GM21528 (cell line): ENCODE measurements at regions not wholly inside any gene's neighbourhood (a gene's known extent, or its start where the extent isn't known, plus 50 kb on each side); places are given as distances from the start of the nearest gene placed in this dataset.
A peak's percentile ranks its signal among the peaks of the same experiment; 100 is the strongest.

Source experiments
- ATAC-seq: cut with Tn5 transposase; IDR thresholded peaks from one replicate; pipeline ENCODE4 v1.9.1; 2021; ENCODE audit warnings: mild to moderate bottlenecking, moderate library complexity; ENCODE audit not compliant: unreplicated experiment, low FRiP score

- no peak for ATAC-seq
Measured at GRCh38 chr1:221907166-221907932, 165.5 kb upstream of the DUSP10 start.

DNA sequence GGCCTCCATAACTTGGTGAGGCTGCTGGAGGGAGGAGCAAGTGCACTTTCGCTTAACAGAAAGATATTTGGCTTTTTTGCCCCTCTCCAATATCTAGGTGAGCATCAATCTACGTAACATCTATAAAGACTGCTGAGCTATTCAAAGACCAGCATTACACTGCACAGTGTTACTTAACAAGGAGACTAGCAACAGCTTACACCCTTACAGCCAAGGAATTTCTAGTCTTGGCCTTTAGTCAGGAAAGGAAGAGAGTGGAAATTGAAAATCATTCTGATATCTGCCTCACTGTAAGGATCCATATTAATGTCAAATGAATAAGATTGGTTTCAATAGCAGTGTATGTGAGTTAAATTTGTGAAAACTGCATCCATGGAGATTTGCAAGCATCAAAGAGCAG, 163.9 kb upstream of the DUSP10 start:
- ATAC-seq = no peak

DNA sequence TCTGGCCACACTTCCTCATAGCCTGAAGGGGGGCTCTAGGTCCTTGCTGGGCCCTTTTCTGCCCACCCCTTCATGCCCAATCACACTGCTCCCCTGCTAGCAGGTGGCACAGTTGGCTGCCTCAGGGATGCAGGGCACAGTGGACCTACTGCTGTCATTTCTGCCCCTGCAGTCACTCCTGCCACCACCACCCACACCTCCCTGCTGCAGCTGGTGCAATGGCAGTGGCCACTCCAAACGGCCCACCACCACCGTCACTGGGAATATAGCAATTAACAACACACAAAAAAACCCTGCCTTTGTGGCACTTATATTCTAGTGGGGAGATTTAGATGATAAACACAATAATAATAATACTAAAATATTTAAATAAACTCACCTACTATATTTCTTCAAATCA, 162.4 kb upstream of the DUSP10 start:
- no peak for ATAC-seq

- no peak for ATAC-seq
Measured at GRCh38 chr1:221903594-221903993, 161.7 kb upstream of the DUSP10 start.

DNA sequence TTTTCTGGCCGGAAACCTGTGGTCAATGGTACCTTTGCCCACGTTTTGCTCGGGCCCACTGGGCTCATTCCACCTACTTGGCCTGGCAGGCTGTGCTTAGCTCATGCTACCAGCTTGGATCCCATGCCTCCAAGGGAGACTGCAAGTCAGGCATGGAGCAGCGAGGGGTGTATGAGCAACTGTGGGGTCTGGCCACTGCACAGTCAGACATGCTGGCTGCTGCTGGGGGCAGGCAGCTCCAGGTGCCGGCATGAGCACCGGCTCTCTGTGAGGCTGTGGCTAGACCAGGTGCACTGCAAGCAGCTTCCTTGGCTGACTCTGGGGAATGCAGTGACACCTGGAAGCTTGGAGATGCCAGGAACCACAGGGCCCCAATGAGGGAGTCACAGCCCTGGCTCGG, 161.1 kb upstream of the DUSP10 start:
- ATAC-seq = no peak

DNA sequence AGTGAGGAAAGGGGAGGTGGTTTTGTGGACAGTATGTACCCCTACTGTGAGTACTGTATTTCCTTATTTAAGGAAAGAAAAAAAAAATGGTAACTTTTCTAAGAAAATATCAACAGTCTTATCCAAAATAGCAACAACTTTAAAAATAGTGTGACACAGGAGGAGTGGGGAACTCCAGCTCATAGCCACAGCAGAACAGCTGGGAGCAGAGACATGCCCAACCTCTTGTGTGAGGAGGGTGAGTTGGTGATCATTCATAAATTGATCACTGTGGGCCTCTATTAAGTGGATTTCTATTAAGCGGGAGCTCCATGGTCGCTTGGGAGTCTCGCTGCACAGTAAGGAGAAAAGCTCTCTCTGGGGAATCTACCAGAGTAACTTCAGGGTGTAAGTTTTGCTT, 158.8 kb upstream of the DUSP10 start:
- no peak for ATAC-seq

- no peak for ATAC-seq
Measured at GRCh38 chr1:221897321-221897721, 155.4 kb upstream of the DUSP10 start.

DNA sequence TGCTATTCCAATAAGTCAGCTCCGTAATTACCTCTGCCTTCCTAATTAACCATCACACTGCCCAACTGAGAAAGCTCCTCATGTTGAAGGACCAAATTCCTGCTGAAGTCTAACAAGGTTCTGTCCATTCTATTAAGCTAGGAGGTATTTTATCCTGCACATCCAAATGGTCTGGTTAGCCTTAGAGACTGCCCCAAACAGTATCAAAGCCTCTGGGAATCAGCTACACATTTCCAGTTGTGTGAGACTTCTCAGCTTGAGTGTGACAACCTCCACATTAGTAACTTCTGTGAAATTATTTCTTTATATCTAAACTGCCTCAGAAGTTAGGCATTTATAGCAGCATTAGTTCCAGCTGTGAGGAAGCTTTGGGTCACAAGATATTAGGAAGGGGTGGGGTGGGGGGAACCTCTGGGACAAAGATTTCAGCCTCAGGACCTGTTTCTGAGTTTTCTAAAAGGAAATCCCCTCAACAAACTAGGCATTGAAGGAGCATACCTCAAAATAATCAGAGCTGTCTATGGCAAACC, 150.5 kb upstream of the DUSP10 start:
- ATAC-seq = no peak

DNA sequence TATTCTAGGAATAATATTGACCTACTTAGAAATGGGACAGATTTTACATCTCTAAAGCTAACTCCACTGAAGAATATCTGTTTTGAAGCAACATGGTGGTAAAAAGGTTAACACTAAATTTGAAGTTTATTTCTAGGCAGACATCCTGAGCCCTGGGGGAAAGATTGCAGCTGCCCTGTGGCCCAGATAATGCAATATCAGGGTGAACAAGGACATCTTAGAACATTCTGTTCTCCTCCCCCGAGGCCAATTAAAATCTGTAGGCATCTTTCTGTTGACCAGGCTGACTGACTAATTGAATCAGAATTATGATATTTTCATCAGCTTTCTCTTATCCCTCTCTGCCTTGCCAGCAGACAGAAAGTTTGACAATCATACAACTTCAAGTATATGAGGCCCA, 149.8 kb upstream of the DUSP10 start:
- ATAC-seq = no peak

GRCh38 chr1:221888801-221889200, 146.9 kb upstream of the DUSP10 start:
- no peak for ATAC-seq

DNA sequence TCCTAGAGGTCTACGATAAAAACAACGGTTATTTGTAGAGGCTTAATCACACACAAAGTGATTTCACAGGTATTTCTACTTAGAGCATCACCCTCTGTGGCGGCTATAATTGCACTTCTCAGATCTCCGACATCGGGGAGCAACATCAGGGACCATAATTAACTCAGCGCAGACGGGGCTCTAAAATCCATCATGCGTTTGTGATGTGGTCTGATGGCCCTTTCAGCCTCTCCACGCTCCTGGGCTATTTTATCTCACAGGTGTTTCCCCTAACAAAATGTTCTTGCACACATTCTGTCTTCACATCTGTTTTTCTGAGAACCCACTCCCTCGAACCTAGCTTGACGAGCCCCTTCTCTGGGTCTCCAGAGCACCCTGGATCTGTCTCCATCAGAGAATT, 146.3 kb upstream of the DUSP10 start:
- ATAC-seq = no peak

DNA sequence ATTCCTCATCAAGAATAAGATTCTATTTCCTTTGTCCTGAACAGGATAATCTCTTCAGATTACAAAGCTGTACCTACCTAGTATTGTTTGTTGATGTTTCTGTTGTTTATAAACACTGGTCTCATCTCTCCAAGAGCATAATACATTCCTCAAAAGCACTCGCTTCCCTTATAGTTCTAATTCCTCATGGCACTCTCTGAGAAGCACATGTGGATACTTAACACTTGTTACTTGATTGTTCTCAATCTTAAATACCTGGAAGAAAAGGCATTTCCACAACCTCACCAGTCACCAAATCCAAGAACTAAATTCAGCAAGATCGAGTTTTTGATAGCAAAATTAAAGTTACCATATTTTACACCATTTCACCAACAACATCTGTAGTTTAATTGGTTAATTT, 145.9 kb upstream of the DUSP10 start:
- no peak for ATAC-seq

DNA sequence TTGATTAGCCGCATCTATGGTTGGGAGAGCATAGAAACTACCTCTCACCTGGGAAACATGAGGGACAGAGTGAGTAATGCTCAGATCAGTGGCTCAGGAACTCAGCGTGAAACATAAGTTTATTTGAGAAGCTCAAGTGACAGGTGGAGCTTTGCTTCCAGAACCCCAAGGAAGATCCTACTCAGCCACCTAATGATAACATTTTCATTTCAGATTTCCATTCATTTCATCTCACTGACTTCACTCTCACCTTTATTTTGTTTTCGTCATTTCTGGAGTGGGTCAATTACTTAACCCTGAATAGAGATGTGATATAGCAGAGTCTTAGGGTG, 145.5 kb upstream of the DUSP10 start:
- no peak for ATAC-seq

- no peak for ATAC-seq
Measured at GRCh38 chr1:221886743-221887414, 145.0 kb upstream of the DUSP10 start.

DNA sequence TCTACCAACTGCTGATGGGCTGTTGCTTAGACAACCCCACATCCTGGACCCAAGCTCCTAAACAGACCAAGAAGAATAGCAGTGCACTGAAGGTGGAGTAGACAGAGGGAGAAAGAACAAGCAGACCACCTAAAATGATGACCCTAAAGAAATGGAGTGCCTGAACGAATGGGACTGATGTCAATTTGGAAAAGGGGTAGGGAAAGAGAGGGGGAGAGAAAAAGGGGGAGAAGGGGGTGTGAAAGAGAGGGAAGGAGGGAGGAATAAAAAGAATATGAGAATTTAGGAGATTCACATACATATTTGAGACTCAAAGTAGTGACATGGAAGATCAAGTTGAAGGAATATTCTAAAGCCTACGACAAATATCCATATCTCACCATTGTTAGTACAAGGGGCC, 144.4 kb upstream of the DUSP10 start:
- no peak for ATAC-seq

- ATAC-seq = no peak
Measured at GRCh38 chr1:221884821-221885220, 142.9 kb upstream of the DUSP10 start.

DNA sequence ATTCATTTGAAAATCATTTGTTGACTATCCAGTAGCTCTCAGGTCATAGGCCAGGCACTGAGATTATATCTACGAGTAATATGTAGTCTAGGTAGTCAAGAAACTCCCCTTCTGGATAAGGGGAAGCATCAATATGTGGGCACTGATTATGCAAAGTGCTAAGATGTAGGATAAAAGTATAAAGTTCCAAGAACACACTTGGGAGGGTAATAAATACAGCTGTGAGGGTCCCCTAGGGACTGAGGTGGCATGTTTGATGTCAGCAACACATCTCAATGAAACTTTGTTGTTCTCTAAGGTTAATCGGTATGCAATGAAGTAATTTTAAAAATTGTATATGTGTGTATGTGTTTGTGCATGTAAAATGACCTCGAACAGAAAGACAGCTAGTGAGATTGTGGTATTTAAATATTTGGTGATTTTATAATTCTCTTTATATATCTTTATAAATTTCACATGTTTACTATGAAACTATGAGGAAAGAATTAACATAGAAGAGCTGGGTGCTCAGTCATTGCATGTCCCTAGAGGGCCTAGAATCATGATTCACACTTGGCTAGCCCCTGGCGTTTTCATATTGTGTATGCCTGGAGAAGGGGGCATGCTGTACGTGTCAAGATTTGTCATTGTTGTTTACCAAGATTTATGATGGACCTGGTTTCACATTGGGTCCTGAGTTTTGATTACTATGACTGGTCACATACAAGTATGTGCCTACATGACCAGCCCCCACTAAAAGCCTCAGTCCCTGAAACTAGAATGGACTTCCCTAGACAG, 140.1 kb upstream of the DUSP10 start:
- no peak for ATAC-seq

GRCh38 chr1:221880182-221880581, 138.3 kb upstream of the DUSP10 start:
- no peak for ATAC-seq

DNA sequence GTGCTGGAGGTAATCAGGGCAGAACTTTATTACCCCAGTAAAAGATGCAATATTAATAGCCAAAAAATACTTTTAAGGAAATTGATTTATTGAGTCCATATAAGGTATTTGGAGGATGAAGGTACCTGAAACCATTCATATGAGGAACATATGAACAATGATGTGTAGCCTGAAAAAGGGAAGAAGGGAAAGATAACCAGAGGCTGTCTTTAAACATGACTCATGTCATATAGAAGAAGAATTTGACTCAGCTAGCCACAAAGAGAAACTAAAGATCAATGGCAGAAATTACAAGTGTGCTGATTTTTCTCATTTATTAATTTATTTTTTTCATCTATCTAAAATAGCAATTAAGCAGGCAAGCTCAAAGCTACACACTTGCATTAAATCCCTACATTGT, 136.2 kb upstream of the DUSP10 start:
- ATAC-seq = peak; percentile 77

DNA sequence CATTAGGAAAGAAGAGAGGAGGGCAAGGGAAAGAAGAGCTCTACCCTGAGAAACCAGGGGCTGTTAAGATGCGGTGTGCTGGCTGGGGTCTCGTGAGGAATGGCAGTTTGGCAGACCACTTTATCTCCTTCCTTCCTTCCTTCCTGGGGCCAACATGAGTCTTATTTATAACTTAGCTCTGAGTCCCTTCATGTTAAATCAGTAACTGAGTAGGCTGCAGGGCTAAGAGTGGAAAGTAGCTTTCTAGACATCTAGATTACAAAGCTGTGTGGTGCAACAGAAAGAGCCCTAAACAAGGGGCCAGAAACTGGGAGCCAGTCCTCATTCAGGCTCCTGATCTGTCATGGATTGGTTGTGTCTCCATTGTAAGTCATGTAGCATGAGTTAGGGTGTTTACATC, 135.4 kb upstream of the DUSP10 start:
- no peak for ATAC-seq

DNA sequence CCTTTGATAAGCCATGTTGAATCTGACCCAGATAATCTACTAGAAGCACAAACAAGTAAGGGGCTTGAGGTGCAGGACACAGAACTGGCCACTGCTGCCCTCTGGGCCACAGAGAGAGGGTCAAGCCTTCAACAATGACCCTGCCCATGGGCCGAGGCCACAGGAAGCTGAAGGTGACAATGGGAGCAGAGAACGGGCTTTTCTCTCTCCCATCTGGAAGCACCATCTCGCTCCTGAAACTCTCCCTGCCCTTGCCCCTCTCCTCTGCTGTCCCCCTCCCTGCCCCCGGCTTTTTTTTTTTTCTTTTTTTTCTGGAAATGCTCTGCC, 133.1 kb upstream of the DUSP10 start:
- no peak for ATAC-seq
